ENCODE measurements at regions not wholly inside any gene's neighbourhood (a gene's known extent, or its start where the extent isn't known, plus 50 kb on each side); places are given as distances from the start of the nearest gene placed in this dataset.

GRCh38 chr1:219304227-219305226 is 130.8 kb downstream of the LYPLAL1 start:
- Histone ChIP-seq H3K27me3 (ENCODE audit: low read length) (no peaks in the 10 kb centered on the region), H3K9ac (ENCODE audit: low read length) (no peak overlapping the region), H3K36me3 (ENCODE audit: low read depth, low read length) (no peaks in the 10 kb centered on the region), H2AFZ (ENCODE audit: low read length) (no peak overlapping the region), H3K79me2 (ENCODE audit: low read length) (no peaks in the 10 kb centered on the region), H3K27ac (ENCODE audit: low read length) (peak overlapping the region; percentile 25), H3K9me3 (ENCODE audit: low read length) (no peaks in the 10 kb centered on the region), H3K4me2 (ENCODE audit: low read length) (peak overlapping the region; percentile 55), H3K4me3 (ENCODE audit: low read length) (peak overlapping the region; percentile 13; the same call in 1 of the 2 replicates), H3K4me1 (ENCODE audit: insufficient read depth, low read length) (peaks cover 21% of the 10 kb centered on the region), H3K9me2 (replicated peaks; ENCODE audit: low read length) (no peaks in the 10 kb centered on the region), H3F3A (ENCODE audit: low read length, unreplicated experiment) (no peaks in the 10 kb centered on the region), H4K20me1 (ENCODE audit: low read length) (no peaks in the 10 kb centered on the region)
- intact Hi-C loops (cut with micrococcal nuclease), result loop anchor here (1.0 kb wide), 3 partner anchors 81 to 357 kb away; no protein-coding TSS in a partner anchor
- no TSS peak for BruUV-seq (replicated peaks)
- ChIA-PET POLR2A (ENCODE audit: unreplicated experiment) (no interaction called here), CTCF (no interaction called here)
- peak; percentile 99 for DNase-seq
- TF ChIP-seq EZH2 (IDR thresholded peaks at IDR 0.05; ENCODE audit: low read length, unreplicated experiment) (no peak), CTCF (conservative IDR thresholded peaks at IDR 0.05; ENCODE audit: low read depth, low read length) (peak; percentile 89), EZH2phosphoT487 (IDR thresholded peaks at IDR 0.05; ENCODE audit: borderline replicate concordance, low read length) (no peak)
- ATAC-seq, result peak; percentile 92

- no peaks in the 10 kb centered on the region for H3F3A ChIP-seq (ENCODE audit: low read length, unreplicated experiment)
- intact Hi-C loops (cut with micrococcal nuclease), result no loop called here
- H3K4me3 ChIP-seq (ENCODE audit: low read length), result no peak overlapping the region
- no peak overlapping the region for H3K9ac ChIP-seq (ENCODE audit: low read length)
- no peak overlapping the region for H3K27ac ChIP-seq (ENCODE audit: low read length)
- H4K20me1 ChIP-seq (ENCODE audit: low read length), result no peaks in the 10 kb centered on the region
- H2AFZ ChIP-seq (ENCODE audit: low read length), result no peak overlapping the region
- H3K9me2 ChIP-seq (replicated peaks; ENCODE audit: low read length), result no peaks in the 10 kb centered on the region
- ATAC-seq (no peak), DNase-seq (no peak)
- H3K9me3 ChIP-seq (ENCODE audit: low read length), result no peaks in the 10 kb centered on the region
- H3K27me3 ChIP-seq (ENCODE audit: low read length), result no peaks in the 10 kb centered on the region
- CTCF ChIA-PET, result no interaction called here
- no peaks in the 10 kb centered on the region for H3K36me3 ChIP-seq (ENCODE audit: low read depth, low read length)
- BruUV-seq (replicated peaks), result no TSS peak
- H3K79me2 ChIP-seq (ENCODE audit: low read length), result no peaks in the 10 kb centered on the region
- TF ChIP-seq EZH2phosphoT487 (IDR thresholded peaks at IDR 0.05; ENCODE audit: borderline replicate concordance, low read length), result no peak
- TF ChIP-seq CTCF (conservative IDR thresholded peaks at IDR 0.05; ENCODE audit: low read depth, low read length), result no peak
- TF ChIP-seq EZH2 (IDR thresholded peaks at IDR 0.05; ENCODE audit: low read length, unreplicated experiment), result no peak
- H3K4me1 ChIP-seq (ENCODE audit: insufficient read depth, low read length), result peaks cover 27% of the 10 kb centered on the region
- POLR2A ChIA-PET (ENCODE audit: unreplicated experiment), result no interaction called here
- H3K4me2 ChIP-seq (ENCODE audit: low read length), result no peak overlapping the region
Measured at GRCh38 chr1:219302697-219303096, 129.0 kb downstream of the LYPLAL1 start.

GRCh38 chr1:219299420-219299819 is 125.7 kb downstream of the LYPLAL1 start:
- no peaks in the 10 kb centered on the region for H3K27me3 ChIP-seq (ENCODE audit: low read length)
- no peak for ATAC-seq
- BruUV-seq (replicated peaks), result no TSS peak
- H3K9me3 ChIP-seq (ENCODE audit: low read length), result no peaks in the 10 kb centered on the region
- TF ChIP-seq CTCF (conservative IDR thresholded peaks at IDR 0.05; ENCODE audit: low read depth, low read length) (no peak), EZH2phosphoT487 (IDR thresholded peaks at IDR 0.05; ENCODE audit: borderline replicate concordance, low read length) (no peak), EZH2 (IDR thresholded peaks at IDR 0.05; ENCODE audit: low read length, unreplicated experiment) (no peak)
- H3K9me2 ChIP-seq (replicated peaks; ENCODE audit: low read length), result no peaks in the 10 kb centered on the region
- no peaks in the 10 kb centered on the region for H3K79me2 ChIP-seq (ENCODE audit: low read length)
- no peak overlapping the region for H3K9ac ChIP-seq (ENCODE audit: low read length)
- H3K36me3 ChIP-seq (ENCODE audit: low read depth, low read length), result no peaks in the 10 kb centered on the region
- POLR2A ChIA-PET (ENCODE audit: unreplicated experiment), result no interaction called here
- H3F3A ChIP-seq (ENCODE audit: low read length, unreplicated experiment), result no peaks in the 10 kb centered on the region
- no peaks in the 10 kb centered on the region for H4K20me1 ChIP-seq (ENCODE audit: low read length)
- intact Hi-C loops (cut with micrococcal nuclease), result loop anchor here (5.0 kb wide), 1 partner anchor 513 kb away; no protein-coding TSS in a partner anchor
- CTCF ChIA-PET, result no interaction called here
- peak; percentile 25 for DNase-seq
- no peak overlapping the region for H3K4me2 ChIP-seq (ENCODE audit: low read length)
- no peak overlapping the region for H3K4me3 ChIP-seq (ENCODE audit: low read length)
- no peak overlapping the region for H3K27ac ChIP-seq (ENCODE audit: low read length)
- H2AFZ ChIP-seq (ENCODE audit: low read length), result 0 out of 2 replicates have a peak overlapping the region, but pooled peaks have one; percentile 8
- H3K4me1 ChIP-seq (ENCODE audit: insufficient read depth, low read length), result peaks cover 41% of the 10 kb centered on the region

Measured in PC-3 (cell line).